Sigmoid colon (tissue), 4 donors: ENCODE measurements at regions not wholly inside any gene's neighbourhood (a gene's known extent, or its start where the extent isn't known, plus 50 kb on each side); places are given as distances from the start of the nearest gene placed in this dataset.

Source experiments
- CTCF ChIP-seq, 4 experiments: fragments of 450-650 bp in 3 of 4; fragments of 200-600 bp in 1 of 4; IDR thresholded peaks; one replicate each; pipeline ENCODE4 v1.5.1; 2016 to 2019; ENCODE audit warnings: antibody characterized with exemption in 4 of 4, mild to moderate bottlenecking in 3 of 4, moderate library complexity in 2 of 4
- POLR2A ChIP-seq, 2 donors: fragments of 450-650 bp; IDR thresholded peaks; one replicate each; pipeline ENCODE4 v1.6.1; 2016; ENCODE audit warnings: antibody characterized with exemption in 2 of 2, mild to moderate bottlenecking in 2 of 2, moderate library complexity in 2 of 2
- POLR2AphosphoS5 ChIP-seq, 4 donors: sonication (generic); formaldehyde crosslinking; IDR thresholded peaks; one replicate each; pipeline ENCODE4 v1.6.1; 2017; ENCODE audit warnings: antibody characterized with exemption in 4 of 4

GRCh38 chr17:53628011-53628410 is 194.7 kb upstream of the KIF2B start:
- TF ChIP-seq CTCF (IDR thresholded peaks at IDR 0.05) (no peak), POLR2AphosphoS5 (IDR thresholded peaks at IDR 0.05) (no peak), POLR2A (IDR thresholded peaks at IDR 0.05) (no peak)
